Left cardiac atrium (tissue), 4 donors: ENCODE measurements at regions not wholly inside any gene's neighbourhood (a gene's known extent, or its start where the extent isn't known, plus 50 kb on each side); places are given as distances from the start of the nearest gene placed in this dataset.

ENCODE experiments used
- ATAC-seq, 2 donors: fragments of 200-7000 bp; cut with Tn5 transposase; one replicate each; pipeline ENCODE4 v1.9.1; 2020; ENCODE audit warnings: mild to moderate bottlenecking in 2 of 2, moderate library complexity in 2 of 2
- DNase-seq: peaks from one replicate; pipeline ENCODE4 v3.0.0-alpha.2; 2020
- intact Hi-C, 2 donors: fragments of 100-400 bp; cut with DNase I; formaldehyde crosslinking; loops; one replicate each; pipeline versions ENCODE4 v1.14.1 to v1.15.1; 2022 to 2023
- donor health status: DM: no; HTN: yes; CAD: no.
- donor health status: DM: no; HTN: yes; CAD: no; lungs with severe emphysema.
- donor health status: DM: yes; HTN: yes; CAD: no.
- donor health status: Dilated cardiomyopathy.

DNA sequence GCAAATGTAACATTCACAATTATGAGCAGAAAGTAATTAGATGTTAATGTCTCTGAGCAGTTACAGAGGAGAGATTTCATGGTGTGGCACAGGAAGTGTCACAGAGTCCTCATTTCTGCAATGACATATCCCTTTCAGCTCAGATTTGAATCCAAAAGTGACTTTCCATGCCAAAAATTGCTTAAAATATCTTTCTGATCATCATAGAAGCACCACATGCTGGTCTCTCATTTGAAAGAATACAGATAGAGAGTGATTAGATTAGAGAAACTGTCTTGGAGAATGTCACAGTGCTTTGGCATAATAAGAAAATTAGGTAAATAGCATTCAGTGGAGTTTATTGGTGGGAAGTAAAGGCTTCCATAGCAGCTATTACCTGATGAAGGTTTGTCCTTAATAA, 383.4 kb upstream of the CDH2 start:
- no peak for ATAC-seq
- intact Hi-C loops: no loop called here

DNA sequence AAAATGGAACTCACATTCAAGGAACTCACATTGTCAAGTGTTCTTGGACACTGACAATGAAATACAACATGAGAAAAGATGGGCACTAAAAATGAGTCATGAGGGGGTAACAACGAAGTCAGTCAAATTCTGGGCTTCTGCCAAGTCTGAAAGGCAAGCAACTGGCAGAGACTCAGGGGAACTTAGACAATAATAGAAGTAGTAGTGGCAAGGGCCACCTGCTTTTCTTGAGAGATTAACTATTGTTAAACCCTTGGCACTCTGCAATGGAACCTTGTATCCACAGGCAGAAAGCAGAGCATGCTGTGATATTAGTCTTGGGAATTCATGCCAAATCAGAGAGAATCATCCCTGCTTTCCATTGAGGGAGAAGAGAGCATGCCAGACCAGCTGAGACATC, 382.6 kb upstream of the CDH2 start:
- DNase-seq (no peak), ATAC-seq (no peak)
- intact Hi-C loops: no loop called here

More for the DNA sequence above, 383.4 kb upstream of the CDH2 start:
- DNase-seq: no peak

DNA sequence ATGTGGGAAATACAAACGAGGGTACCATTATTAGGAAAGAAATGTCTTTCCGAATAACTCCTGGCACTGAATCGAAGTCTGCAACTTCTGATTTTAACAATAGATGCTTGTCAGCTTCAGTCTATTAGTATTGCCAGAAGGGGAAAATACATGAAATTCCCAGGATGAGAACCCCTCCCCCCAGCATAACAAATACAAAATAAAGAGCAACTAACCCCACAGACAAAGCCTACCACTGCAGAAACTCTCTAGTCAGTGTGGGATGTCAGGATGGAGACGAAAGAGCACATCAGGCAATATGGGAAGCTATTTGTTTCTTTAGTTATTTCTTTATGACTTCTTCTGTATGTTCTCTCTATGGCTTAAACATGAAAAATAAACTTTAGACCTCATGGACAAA, 365.0 kb upstream of the CDH2 start:
- ATAC-seq (no peak), DNase-seq (no peak)
- intact Hi-C loops: no loop called here

DNA sequence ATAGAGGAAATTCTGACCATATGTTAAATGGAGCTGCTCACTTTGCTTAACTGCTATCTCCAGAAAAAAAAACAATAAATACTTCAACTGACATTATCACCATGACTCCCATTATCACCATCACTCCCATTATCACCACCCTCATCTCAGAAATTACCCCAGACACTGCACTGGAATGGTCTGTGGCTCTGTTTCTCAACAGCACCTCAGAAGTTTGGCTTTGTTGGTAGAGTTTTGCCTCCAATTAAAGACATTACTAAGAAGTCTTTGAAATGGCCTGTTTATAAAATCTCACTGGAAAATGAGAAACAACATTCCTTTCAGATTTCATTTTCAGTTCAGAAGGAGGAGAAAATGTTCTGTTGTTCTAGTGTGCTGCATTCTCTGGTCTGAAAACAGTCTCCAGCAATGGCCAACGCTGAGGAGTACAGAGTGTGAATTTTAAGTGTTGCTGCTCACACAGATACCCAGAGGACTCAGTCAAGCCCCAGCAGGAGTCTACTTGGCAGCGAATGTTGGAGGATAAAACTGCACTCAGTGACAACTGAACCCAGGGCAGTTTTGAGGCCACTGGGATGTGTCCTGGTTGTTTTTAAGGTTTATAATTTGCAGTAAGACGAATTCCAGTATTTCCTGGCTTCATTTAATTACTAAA, 364.5 kb upstream of the CDH2 start:
- DNase-seq (no peak), ATAC-seq (peak; percentile 63 to 67)
- intact Hi-C loops: no loop called here

DNA sequence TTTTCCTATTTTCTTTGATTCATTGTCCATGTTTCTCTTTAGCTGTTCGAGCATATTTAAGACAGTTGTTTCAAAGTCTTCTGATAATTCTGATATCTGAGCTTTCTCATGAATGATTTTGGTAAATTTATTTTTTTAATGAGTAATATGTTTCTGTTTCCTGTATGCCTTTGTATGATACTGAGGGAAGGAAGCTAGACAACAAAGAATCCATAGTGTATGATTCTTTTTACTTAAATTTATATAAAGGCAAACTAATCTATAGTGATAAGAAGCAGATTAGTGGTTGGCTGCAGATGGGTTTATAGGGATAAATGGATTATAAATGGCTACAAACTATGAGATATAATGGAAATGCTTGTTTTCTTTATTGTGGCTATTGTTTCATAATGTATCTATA, 352.7 kb upstream of the CDH2 start:
- DNase-seq: no peak
- intact Hi-C loops: no loop called here
- ATAC-seq: no peak

DNA sequence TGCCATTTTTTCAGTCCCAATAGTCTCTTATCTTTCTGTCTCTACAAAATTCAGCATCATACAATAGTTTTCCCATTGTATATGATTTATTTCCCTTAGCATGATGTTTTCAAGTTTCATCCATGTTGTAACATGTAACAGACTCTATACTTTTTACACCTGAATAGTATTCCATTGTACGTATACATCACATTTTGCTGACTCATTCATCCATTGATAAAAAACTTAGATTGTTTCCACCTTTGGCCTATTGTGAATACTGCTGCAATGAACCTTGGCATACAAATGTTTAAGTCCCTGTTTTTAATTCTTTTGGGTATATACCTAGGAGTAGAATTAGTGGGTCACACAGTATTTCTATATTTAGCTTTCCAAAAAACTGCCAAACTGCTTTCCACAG, 349.3 kb upstream of the CDH2 start:
- DNase-seq (no peak), ATAC-seq (no peak)
- intact Hi-C loops: no loop called here

DNA sequence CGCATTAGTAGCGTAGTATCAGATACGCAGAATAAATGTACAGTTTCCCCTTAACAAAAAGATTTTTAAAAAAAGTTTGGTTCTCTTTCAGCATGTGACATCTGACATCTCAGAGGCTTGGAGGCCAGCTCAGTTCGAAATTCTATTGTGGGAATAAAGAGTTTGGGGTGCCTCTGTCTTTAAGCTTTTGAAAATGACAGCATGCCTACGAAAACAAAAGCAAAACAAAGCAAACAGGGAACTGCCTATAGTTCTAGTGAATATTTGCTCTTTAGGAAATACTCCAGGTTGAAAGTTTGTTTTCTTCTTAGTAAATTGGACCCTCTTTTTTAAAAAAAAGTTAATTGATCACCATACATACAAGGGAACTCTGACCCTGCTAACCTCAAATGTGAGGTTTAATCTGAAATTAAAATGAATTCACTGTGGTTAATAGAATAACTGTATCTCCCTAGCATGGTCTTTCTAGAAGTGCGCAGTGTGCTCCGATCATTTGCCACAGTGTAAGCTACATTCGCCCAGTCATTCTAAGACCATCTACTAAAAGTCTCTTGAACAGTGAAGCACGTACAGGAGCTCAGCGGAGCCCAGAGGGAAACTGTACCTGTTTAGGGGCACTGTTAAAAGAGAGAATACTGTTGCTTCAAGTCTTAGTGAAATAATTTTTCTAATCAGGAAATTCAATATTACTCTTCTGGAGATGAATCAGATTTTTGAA, 347.0 kb upstream of the CDH2 start:
- no peak for DNase-seq
- intact Hi-C loops: no loop called here
- ATAC-seq: no peak

DNA sequence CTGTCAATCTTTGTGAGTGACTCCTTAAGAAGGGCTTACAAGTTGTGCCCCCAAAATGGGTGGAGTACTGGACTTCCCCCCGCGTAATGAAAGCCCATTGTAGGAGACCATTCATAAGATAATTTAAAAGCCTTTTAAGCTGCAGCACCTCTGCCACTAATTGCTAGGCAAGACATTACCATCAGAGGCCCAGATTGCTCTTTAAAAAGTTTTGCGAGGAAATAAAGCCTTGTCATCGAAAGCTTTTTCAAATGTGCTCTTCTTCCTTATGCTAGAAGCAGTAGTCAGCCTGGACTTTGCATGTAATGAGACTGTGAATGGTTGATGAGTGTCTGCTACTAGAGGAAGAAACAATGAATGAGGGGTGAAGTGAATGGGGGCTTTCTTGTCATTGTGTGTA, 345.3 kb upstream of the CDH2 start:
- ATAC-seq (no peak), DNase-seq (no peak)
- intact Hi-C loops: no loop called here

DNA sequence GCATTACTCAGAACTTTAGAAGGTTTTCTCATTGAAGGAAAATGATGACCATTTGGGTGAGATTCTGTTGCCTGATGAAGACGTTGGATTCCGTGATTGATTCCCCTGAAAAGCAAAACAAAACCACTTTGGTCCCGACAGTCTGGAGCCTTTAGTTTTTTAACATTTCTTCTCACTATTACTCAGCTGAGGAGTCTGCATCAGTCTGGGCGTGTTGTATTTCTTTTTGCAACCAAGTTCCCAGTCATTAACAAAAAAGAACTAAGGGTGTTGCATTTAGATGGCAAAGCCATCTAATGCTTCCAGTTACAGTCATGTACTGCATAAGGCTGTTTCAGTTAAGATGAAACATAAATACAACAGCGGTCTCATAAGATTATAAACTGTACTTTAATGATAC, 343.1 kb upstream of the CDH2 start:
- DNase-seq (no peak), ATAC-seq (no peak)
- intact Hi-C loops: no loop called here

DNA sequence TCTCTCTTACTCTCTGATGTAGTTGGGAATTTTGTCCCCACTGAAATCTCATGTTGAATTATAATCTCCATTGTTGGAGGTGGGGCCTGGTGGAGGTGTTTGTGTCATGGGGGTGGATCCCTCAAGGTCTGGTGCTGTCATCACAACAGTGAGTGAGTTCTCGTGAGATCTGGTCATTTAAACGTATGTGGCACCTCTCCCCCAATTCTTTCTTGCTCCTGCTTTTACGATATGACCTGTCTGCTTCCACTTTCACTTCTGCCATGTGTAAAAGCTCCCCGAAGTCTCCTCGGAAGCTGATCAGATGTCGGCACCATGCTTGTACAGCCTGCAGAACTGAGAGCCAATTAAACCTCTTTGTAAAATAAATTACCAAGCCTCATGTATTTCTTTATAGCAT, 337.8 kb upstream of the CDH2 start:
- ATAC-seq (no peak), DNase-seq (no peak)
- intact Hi-C loops: no loop called here

DNA sequence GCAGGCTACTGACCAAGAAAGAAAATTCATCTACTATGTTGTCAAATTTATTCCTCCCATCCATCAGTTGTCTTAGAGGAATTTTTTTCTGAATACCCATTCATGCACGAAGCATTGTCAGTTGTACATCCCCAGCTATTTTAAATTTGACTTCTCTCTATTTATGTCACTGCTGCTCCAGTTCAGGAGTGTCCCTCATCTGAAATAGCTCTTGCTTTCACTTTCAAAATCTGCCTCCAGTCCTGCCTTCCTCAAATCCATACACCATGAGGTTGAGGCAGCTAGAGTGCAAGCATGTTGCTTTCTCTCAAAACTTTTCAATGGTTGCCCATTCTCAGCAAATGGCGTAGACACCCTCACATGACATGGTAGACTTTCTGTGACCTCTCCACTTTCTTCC, 335.4 kb upstream of the CDH2 start:
- intact Hi-C loops: no loop called here
- ATAC-seq (no peak), DNase-seq (no peak)

DNA sequence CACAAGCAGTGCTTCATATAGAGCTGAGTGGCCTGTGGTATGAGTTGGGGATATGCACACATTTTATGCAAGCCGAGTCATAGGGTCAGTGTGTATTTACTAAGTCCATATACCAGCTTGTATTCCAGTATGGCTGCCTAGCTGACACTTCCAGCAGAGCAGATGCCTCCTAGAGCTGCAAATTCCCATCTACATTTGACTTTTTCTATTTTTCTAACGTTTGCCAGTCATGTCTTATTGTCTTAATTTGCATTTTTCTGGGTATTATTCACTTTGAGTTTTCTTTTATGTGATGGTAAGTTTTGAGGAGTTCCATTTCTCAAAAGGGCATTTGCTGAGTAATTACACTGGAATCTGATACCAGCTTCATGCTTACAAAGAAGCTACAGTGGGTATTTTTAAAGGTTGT, 334.5 kb upstream of the CDH2 start:
- no peak for ATAC-seq
- DNase-seq: no peak
- intact Hi-C loops: no loop called here

DNA sequence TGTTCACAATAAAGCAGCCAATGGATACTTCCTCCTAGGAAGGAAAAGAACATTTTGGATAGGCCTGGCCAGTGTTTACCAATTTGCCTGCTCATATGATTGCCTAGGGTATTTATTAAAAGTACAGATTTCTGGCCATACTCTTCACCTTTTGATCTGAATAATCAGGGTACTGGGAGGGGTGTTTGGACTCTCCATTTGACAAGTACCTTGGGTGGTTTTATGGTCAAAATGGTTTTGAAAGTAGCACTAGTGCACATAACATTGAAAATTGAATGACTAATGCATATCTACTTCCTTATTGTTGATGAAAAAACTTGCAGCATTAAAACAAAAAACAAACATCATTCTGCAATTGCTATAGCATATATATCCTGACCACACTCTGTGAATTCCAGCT, 333.3 kb upstream of the CDH2 start:
- intact Hi-C loops: no loop called here
- DNase-seq (no peak), ATAC-seq (no peak)

DNA sequence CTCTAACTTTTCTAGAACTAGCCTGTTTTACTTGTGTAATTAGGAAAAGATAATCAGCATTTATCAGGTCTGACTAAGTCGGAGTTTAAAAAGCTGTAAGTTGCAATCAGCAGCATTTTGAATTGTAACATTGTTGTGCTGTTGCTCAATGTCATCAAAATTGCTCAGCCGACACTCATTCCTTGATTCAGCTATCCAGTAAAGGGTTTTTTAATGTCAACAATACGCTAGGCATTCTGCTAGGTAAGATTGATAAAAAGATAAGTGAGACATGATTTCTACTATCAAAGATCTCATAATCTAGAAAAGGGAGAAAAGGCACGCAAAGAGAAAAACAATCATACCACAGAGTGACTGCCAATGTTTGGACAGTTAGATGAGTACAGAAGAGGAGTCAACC, 327.1 kb upstream of the CDH2 start:
- ATAC-seq (no peak), DNase-seq (no peak)
- intact Hi-C loops: no loop called here

DNA sequence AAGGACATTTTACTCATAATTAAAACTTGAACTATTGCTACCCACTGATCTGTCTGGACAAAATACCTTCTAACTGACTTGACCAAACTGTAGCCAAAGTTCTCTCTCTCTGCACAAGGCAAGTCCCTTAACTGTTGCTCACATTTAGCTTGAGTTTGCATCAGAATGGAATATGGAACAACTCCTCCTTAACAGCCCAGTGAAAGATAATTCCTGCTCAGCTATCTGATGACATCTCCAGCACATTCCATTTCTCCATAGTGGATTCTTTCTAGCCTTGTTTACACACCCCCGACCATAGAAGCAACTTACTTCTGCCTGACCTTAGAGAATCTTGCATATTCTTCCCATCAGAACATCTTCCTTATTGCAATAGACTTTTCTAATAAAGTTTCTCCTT, 317.2 kb upstream of the CDH2 start:
- intact Hi-C loops: no loop called here
- ATAC-seq (no peak), DNase-seq (no peak)

DNA sequence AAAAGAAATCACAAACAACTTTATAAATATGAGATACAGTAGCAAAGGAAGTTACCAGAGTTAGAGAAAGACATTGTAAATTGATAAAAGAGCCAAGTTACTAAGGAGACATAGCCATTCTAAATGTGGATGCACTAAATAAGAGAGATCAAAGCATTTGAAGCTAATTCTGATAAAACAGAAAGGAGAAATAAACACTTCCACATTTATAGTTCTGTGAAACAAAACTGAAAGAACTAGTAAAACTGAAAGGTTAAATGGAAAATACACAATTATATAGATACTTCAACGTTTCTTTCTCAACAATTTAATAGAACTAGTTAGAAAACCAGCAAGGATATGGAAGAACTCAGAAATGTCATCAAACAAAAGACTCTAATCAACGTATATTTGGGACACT, 309.0 kb upstream of the CDH2 start:
- intact Hi-C loops: no loop called here
- DNase-seq (no peak), ATAC-seq (no peak)

DNA sequence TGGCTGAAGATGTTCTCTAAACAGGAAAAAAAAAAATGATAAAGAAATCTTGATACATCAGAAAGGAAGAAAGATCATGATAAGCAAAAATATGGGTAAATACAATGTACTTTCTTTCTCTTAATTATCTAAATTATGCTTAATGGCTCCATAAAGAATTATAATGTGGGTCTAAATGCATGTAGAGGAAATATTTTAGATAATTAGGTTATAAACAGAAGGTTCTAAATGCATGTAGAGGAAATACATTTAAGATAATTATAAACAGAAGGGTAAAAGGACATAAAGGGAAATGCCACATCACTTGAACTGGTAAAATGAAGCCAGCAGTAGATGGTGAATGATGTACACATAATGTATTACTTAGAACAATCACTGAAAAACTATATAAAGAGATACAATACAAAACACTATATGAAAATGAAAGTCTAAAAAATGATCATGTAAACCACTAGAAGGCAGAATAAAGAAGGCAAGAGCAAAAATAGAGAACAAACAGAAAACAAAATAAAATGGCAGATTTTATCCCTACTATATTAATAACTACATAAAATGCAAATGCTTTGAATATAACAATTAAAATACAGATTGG, 308.4 kb upstream of the CDH2 start:
- intact Hi-C loops: no loop called here
- DNase-seq (no peak), ATAC-seq (no peak)

DNA sequence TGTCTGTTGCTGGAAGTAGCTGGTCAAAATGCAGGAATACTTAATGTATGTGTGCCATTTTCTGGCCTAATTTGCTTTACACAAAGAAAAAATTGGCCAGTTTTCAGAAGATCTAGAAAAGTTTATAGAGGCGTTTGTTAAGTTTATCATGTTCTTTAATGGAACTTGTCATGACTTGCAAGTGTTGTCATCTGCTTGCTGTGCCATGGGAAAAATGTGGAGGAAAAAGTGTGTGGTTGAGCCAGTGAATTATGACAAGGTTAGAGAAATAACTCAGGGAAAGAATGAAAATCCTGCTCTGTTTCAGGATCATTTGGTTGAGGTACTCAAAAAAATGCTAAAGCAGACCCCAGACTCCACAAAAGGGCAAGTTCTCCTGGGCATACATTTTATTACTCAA, 301.6 kb upstream of the CDH2 start:
- no peak for ATAC-seq
- DNase-seq: no peak
- intact Hi-C loops: no loop called here

DNA sequence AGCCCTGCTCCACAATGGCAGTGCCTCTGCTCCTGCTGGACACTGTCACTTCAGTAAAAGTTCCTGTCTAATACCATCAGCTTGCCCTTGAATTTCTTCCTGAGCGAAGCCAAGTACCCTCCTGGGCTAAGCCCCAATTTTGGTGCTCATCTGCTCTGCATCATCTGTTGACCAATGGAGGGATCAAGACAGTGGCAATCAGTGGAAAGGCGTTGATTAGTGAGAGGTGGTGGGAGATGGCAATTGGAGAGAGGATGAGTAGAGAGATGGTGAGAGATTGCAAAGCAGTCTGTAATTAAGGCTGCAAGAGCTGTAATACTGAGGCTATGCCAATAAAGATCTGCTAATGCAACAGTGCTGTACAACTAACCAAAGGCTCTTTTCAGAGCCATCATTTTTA, 299.4 kb upstream of the CDH2 start:
- ATAC-seq (peak in 1 of 2 donors; percentile 91), DNase-seq (no peak)
- intact Hi-C loops: no loop called here

DNA sequence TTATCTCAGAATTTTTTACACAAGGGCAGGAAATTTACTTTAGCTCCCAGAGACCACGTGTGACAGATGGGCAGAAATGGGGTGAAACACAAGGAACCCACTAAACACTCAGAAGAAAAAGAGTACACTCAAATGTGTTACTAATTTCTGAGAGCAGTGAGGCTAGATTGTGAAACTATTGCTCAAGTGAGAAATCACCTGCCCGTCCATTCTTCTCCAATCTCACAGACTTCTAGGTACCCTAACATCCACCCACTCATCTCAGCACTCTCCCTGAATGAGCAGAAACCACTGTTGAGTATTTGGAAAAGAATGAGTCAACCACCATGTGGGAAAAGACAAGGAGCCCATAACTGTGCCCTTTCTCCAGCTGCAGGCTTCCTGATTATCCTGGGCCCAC, 293.0 kb upstream of the CDH2 start:
- ATAC-seq (no peak), DNase-seq (no peak)
- intact Hi-C loops: no loop called here

DNA sequence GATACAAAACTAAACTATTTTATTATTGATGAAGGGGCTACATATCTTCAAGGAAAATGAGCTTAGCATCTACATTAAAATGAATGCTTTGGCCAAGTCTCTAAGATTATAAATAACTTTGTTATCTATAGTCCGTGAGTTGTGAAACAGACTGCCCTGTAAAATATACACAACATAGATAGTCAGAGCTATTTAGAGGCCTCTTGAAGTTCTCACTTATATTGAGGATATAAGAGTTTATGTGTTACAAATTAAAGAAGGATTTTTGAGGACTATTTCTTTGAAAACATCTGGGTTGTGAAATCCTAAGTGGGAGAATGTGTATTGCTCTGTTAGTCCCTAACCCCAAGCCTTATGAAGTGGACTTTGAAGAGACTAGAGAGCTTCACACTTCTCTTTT, 292.0 kb upstream of the CDH2 start:
- DNase-seq: no peak
- ATAC-seq: no peak
- intact Hi-C loops: no loop called here
